ENCODE measurements at regions not wholly inside any gene's neighbourhood (a gene's known extent, or its start where the extent isn't known, plus 50 kb on each side); places are given as distances from the start of the nearest gene placed in this dataset.

DNA sequence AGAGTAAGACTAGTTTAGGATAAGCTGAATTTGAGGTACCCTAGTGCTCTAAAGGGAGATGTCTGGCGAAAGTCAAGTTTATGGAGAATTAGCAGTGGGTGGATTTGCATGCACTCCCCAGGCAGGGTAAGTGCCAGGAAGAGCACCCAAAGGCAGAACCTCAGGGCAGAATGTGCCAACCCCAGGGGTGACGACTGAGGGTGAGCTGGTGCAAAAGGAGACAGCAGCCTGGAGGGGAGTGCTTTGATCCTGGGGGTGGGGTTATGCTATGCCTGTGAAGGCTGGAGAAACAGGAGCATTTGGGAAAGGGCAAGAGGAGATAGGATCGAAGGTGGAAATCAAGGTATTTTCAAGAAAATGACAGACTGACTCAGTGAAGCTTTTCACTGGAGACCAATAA, 208.5 kb upstream of the PDE10A start:
- no peak overlapping the region for H3K27ac ChIP-seq
- intact Hi-C loops (cut with DNase I; ENCODE audit: low total_unique reads): no loop called here
- H3K9me3 ChIP-seq: no peaks in the 10 kb centered on the region
- DNase-seq: no peak
- H3K36me3 ChIP-seq: no peaks in the 10 kb centered on the region
- H3K4me3 ChIP-seq: no peak overlapping the region
- H3K27me3 ChIP-seq: no peaks in the 10 kb centered on the region
- TF ChIP-seq POLR2A (IDR thresholded peaks at IDR 0.05): no peak
- TF ChIP-seq, protein P1, sequence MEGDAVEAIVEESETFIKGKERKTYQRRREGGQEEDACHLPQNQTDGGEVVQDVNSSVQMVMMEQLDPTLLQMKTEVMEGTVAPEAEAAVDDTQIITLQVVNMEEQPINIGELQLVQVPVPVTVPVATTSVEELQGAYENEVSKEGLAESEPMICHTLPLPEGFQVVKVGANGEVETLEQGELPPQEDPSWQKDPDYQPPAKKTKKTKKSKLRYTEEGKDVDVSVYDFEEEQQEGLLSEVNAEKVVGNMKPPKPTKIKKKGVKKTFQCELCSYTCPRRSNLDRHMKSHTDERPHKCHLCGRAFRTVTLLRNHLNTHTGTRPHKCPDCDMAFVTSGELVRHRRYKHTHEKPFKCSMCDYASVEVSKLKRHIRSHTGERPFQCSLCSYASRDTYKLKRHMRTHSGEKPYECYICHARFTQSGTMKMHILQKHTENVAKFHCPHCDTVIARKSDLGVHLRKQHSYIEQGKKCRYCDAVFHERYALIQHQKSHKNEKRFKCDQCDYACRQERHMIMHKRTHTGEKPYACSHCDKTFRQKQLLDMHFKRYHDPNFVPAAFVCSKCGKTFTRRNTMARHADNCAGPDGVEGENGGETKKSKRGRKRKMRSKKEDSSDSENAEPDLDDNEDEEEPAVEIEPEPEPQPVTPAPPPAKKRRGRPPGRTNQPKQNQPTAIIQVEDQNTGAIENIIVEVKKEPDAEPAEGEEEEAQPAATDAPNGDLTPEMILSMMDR (IDR thresholded peaks at IDR 0.05): no peak
- no peaks in the 10 kb centered on the region for H3K4me1 ChIP-seq

DNA sequence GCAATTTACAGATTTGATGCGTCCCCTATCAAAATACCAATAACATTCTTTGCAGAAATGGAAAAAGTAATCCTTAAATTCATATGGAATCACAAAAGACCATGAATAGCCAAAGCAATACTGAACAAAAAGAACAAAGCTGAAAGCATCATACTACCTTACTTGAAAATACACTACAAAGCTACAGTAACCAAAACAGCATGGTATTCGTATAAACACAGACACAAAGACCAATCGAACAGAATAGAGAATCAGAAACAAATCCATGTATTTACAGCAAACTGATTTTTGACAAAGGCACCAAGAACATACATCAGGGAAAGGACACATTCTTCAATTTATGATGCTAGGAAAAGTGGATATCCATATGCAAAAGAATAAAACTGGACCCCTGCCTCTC, 206.5 kb upstream of the PDE10A start:
- intact Hi-C loops (cut with DNase I; ENCODE audit: low total_unique reads): no loop called here
- TF ChIP-seq POLR2A (IDR thresholded peaks at IDR 0.05): no peak
- TF ChIP-seq, protein P1 (IDR thresholded peaks at IDR 0.05): no peak
- DNase-seq: no peak
- no peaks in the 10 kb centered on the region for H3K36me3 ChIP-seq
- H3K27ac ChIP-seq: no peak overlapping the region
- no peaks in the 10 kb centered on the region for H3K4me1 ChIP-seq
- H3K9me3 ChIP-seq: no peaks in the 10 kb centered on the region
- H3K4me3 ChIP-seq: no peak overlapping the region
- H3K27me3 ChIP-seq: no peaks in the 10 kb centered on the region

DNA sequence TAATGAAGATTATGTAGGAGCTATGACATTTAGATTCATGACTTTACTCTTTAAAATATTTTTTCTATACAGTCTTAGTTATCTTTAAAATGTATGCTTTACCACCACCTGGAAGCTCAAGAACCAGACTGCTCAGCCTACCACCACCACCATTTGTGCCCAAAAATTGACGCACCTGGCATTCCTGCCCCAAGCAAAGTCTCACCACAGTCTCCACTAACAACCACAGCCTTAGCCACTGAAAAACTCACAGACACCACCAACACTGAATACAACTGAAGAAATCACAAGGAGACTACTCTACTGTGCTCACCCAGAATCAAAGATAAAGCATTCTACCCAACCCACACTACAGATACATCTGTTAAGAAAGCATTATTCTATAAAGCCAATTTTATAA, 201.9 kb upstream of the PDE10A start:
- TF ChIP-seq, protein P1 (IDR thresholded peaks at IDR 0.05): no peak
- no peak for TF ChIP-seq POLR2A (IDR thresholded peaks at IDR 0.05)

DNA sequence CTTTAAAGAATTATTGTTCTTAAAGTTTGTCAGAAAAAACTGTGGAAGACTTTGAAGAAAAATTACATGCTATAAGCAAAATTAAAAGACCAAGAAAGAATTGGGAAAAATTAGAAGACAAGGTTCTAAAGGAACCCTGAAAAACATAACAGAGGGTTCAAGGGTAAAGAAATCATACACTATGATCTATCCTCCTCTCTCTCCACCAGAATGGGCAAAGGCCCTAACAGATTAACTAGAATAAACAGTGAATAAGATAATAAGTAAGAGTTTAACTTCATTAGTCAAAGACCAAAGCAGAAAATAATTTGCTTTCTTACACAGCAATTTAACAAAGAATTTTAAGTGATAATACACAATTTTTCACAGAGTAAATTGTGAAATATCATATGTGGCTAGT, 201.2 kb upstream of the PDE10A start:
- Histone ChIP-seq H3K4me1 (no peaks in the 10 kb centered on the region), H3K27me3 (no peaks in the 10 kb centered on the region), H3K4me3 (no peak overlapping the region), H3K36me3 (no peaks in the 10 kb centered on the region), H3K27ac (no peak overlapping the region), H3K9me3 (no peaks in the 10 kb centered on the region)
- intact Hi-C loops (cut with DNase I; ENCODE audit: low total_unique reads): no loop called here
- DNase-seq: no peak
- TF ChIP-seq POLR2A (IDR thresholded peaks at IDR 0.05): no peak
- TF ChIP-seq, protein P1 (IDR thresholded peaks at IDR 0.05): no peak

More for the DNA sequence above, 201.9 kb upstream of the PDE10A start:
- H3K9me3 ChIP-seq: no peaks in the 10 kb centered on the region
- no peak overlapping the region for H3K27ac ChIP-seq
- H3K36me3 ChIP-seq: no peaks in the 10 kb centered on the region
- no peaks in the 10 kb centered on the region for H3K4me1 ChIP-seq
- H3K27me3 ChIP-seq: no peaks in the 10 kb centered on the region
- no peak for DNase-seq
- no peak overlapping the region for H3K4me3 ChIP-seq
- intact Hi-C loops (cut with DNase I; ENCODE audit: low total_unique reads): no loop called here

DNA sequence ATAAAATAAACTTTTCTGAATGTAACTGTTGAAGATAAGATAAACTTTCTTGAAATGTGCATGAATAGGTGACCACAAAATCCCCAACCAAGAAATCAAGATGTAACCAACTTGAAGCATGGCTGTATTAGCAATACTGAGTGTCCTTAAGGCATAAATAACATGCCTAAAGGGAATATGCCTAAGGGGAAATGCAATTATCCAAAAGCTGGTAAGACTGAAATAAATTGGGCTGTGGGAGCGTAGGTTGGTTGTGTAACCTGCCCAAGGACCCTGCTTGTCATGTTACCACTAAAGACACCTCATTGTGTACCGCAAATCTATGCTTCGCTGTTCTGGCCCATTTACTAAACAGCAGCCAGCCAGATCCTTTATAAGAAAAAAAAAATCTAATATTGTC, 200.8 kb upstream of the PDE10A start:
- TF ChIP-seq, protein P1 (IDR thresholded peaks at IDR 0.05): no peak
- TF ChIP-seq POLR2A (IDR thresholded peaks at IDR 0.05): no peak
- no peak for DNase-seq
- H3K27me3 ChIP-seq: no peaks in the 10 kb centered on the region
- no peak overlapping the region for H3K4me3 ChIP-seq
- no peak overlapping the region for H3K27ac ChIP-seq
- H3K9me3 ChIP-seq: no peaks in the 10 kb centered on the region
- intact Hi-C loops (cut with DNase I; ENCODE audit: low total_unique reads): no loop called here
- no peaks in the 10 kb centered on the region for H3K4me1 ChIP-seq
- no peaks in the 10 kb centered on the region for H3K36me3 ChIP-seq

All from uterus (tissue), 3 donors.